ENCODE measurements at regions not wholly inside any gene's neighbourhood (a gene's known extent, or its start where the extent isn't known, plus 50 kb on each side); places are given as distances from the start of the nearest gene placed in this dataset.
"Not testable (repeated sequence)": the region's sequence is repeated elsewhere in the genome, so short reads cannot be mapped to it uniquely, and the experiment has no call there.

DNA sequence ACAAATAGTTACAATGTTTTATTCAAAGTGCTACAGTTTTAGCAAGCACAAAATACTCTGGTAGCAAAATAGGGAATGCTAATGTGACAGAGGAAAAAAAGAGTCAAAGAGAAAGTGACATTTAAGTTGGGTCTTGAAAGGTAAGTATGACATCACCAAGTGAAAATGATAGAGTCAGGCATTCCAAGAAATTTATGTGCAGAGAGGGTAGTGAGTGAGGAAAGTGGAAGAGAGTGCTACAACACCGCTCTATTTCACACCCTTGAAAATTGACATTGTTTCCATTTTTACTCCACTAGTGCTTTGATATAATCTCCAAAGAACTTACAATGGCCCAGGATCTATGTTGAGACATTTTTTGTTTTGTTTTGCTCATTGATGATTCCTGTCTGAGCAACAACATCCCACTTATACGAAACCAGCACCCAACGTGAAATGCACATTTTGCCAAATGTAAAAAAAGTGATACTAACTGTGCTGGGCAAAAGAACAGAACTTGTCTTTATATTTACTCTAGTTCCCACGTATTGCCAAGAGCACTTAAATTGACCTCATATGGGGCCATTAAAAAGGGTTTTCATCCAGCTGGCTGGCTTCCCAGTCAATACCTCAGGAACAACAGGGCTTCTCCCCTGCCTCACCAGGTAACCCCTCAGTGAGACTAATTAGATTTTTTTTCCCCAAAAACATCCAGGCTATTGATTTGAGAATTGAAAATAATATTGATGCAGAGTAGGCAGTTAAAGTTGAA, 206.3 kb upstream of the NR5A2 start:
- no peak for DNase-seq (ENCODE audit: low read depth)
- TF ChIP-seq, protein P1, sequence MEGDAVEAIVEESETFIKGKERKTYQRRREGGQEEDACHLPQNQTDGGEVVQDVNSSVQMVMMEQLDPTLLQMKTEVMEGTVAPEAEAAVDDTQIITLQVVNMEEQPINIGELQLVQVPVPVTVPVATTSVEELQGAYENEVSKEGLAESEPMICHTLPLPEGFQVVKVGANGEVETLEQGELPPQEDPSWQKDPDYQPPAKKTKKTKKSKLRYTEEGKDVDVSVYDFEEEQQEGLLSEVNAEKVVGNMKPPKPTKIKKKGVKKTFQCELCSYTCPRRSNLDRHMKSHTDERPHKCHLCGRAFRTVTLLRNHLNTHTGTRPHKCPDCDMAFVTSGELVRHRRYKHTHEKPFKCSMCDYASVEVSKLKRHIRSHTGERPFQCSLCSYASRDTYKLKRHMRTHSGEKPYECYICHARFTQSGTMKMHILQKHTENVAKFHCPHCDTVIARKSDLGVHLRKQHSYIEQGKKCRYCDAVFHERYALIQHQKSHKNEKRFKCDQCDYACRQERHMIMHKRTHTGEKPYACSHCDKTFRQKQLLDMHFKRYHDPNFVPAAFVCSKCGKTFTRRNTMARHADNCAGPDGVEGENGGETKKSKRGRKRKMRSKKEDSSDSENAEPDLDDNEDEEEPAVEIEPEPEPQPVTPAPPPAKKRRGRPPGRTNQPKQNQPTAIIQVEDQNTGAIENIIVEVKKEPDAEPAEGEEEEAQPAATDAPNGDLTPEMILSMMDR (conservative IDR thresholded peaks at IDR 0.05; ENCODE audit: low read depth, low read length) = no peak
- H3K4me3 ChIP-seq (ENCODE audit: low read depth, low read length) = no peak overlapping the region

- H3K4me3 ChIP-seq (ENCODE audit: low read depth, low read length) = no peak overlapping the region
- TF ChIP-seq, protein P1 (conservative IDR thresholded peaks at IDR 0.05; ENCODE audit: low read depth, low read length) = no peak
These were observed 195.1 kb upstream of the NR5A2 start for GRCh38 chr1:199832451-199832850.

DNA sequence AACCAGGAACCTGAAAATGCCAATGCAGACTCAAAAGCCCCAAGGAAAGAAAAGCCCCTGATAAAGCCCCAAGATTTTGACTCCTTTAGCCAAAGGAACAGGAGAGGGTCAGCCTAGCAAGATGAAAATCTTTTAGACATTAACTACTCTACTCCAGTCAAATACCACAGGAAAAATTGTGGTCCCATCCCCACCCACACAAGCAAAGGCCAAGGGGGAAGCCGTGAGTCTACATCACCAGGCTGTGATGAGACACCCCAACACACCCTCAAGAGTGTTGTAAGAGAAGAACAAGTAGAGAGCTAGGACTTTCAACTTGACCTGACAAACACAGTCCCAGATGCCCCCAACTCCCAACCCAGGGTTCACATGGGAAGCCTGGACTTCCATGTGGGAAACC, 192.8 kb upstream of the NR5A2 start:
- no peak for DNase-seq (ENCODE audit: low read depth)
- TF ChIP-seq, protein P1 (conservative IDR thresholded peaks at IDR 0.05; ENCODE audit: low read depth, low read length) = no peak
- H3K4me3 ChIP-seq (ENCODE audit: low read depth, low read length) = no peak overlapping the region

More at GRCh38 chr1:199832451-199832850, 195.1 kb upstream of the NR5A2 start:
- no peak for DNase-seq (ENCODE audit: low read depth)

- no peak overlapping the region for H3K4me3 ChIP-seq (ENCODE audit: low read depth, low read length)
- TF ChIP-seq, protein P1 (conservative IDR thresholded peaks at IDR 0.05; ENCODE audit: low read depth, low read length) = no peak
- no peak for DNase-seq (ENCODE audit: low read depth)
These were observed 191.1 kb upstream of the NR5A2 start for GRCh38 chr1:199836430-199836829.

DNA sequence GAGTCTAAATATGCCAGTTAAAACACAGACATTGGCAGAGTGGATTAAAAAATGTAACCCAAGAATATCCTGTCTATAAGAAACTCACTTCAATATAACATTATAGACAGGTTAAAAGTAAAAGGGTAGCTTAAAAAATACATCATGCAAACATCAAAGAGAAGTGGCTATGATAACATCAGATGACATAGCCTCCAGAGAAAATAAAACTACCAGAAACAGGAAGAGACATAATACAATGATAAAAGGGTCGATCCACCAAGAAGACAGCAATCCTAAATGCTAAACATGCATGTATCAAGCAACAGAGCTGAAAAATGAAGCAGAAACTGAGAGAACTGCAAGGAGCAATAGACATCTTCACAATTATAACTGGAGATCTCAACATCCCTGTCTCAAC, 190.2 kb upstream of the NR5A2 start:
- H3K4me3 ChIP-seq (ENCODE audit: low read depth, low read length) = no peak overlapping the region
- TF ChIP-seq, protein P1 (conservative IDR thresholded peaks at IDR 0.05; ENCODE audit: low read depth, low read length) = no peak
- DNase-seq (ENCODE audit: low read depth) = no peak

GRCh38 chr1:199839608-199840007, 187.9 kb upstream of the NR5A2 start:
- not testable (repeated sequence) for DNase-seq (ENCODE audit: low read depth)

DNA sequence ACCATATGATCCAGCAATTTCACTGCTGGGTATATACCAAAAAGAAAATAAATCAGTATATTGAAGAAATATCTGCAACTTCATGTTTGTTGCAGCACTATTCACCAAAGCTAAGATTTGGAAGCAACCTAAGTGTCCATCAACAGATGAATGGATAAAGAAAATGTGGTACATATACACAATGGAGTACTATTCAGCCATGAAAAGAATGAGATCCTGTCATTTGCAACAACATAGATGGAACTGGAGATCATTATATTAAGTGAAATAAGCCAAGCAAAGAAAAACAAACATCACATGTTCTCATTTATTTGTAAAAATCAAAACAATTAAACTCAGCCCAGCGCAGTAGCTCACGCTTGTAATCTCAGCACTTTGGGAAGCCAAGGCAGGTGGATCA, 184.4 kb upstream of the NR5A2 start:
- not testable (repeated sequence) for DNase-seq (ENCODE audit: low read depth); H3K4me3 ChIP-seq (ENCODE audit: low read depth, low read length)

More at GRCh38 chr1:199839608-199840007, 187.9 kb upstream of the NR5A2 start:
- H3K4me3 ChIP-seq (ENCODE audit: low read depth, low read length) = not testable (repeated sequence)

DNA sequence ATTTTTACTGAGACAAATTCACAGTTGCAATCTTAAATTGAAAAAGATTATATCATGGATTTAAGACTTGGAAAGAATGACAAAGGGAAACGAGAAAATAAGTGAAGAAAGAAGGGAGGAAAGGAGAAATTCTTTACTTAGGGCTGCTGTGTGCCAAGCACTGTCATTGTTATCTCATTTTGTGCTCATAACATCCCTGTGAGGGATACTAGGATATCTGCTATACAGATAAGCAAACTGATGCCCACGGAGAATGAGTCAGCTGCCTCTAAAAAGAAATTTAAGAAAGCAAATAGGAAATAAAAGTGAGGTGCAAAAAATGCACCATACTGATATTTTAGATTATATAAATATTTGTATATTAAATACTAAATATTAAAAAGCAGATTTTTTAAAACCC, 183.6 kb upstream of the NR5A2 start:
- no peak overlapping the region for H3K4me3 ChIP-seq (ENCODE audit: low read depth, low read length)
- TF ChIP-seq, protein P1 (conservative IDR thresholded peaks at IDR 0.05; ENCODE audit: low read depth, low read length) = no peak
- no peak for DNase-seq (ENCODE audit: low read depth)

All from epithelial cell of proximal tubule (primary cell).